GM21737 (cell line): ENCODE measurements at regions not wholly inside any gene's neighbourhood (a gene's known extent, or its start where the extent isn't known, plus 50 kb on each side); places are given as distances from the start of the nearest gene placed in this dataset.
"Not testable (repeated sequence)": the region's sequence is repeated elsewhere in the genome, so short reads cannot be mapped to it uniquely, and the experiment has no call there.

ENCODE experiments used
- ATAC-seq: cut with Tn5 transposase; IDR thresholded peaks from one replicate; pipeline ENCODE4 v1.9.1; 2021; ENCODE audit warnings: mild to moderate bottlenecking, moderate library complexity; ENCODE audit not compliant: unreplicated experiment

- ATAC-seq: not testable (repeated sequence)
Observed at GRCh38 chr7:66456431-66456830, 172.2 kb upstream of the KCTD7 start.

- ATAC-seq: not testable (repeated sequence)
Observed at GRCh38 chr7:66458991-66459390, 169.7 kb upstream of the KCTD7 start.

- ATAC-seq: not testable (repeated sequence)
Observed at GRCh38 chr7:66459783-66460413, 168.8 kb upstream of the KCTD7 start.

- no peak for ATAC-seq
Observed at GRCh38 chr7:66460921-66461361, 167.7 kb upstream of the KCTD7 start.

- ATAC-seq: not testable (repeated sequence)
Observed at GRCh38 chr7:66461397-66461796, 167.3 kb upstream of the KCTD7 start.

- ATAC-seq: not testable (repeated sequence)
Observed at GRCh38 chr7:66462831-66463230, 165.8 kb upstream of the KCTD7 start.

GRCh38 chr7:66464059-66464458 is 164.6 kb upstream of the KCTD7 start:
- peak; percentile 53 for ATAC-seq

- no peak for ATAC-seq
Observed at GRCh38 chr7:66466081-66466600, 162.5 kb upstream of the KCTD7 start.

- no peak for ATAC-seq
Observed at GRCh38 chr7:66467887-66468286, 160.8 kb upstream of the KCTD7 start.

GRCh38 chr7:66473064-66473463 is 155.6 kb upstream of the KCTD7 start:
- ATAC-seq: not testable (repeated sequence)

- ATAC-seq: no peak
Observed at GRCh38 chr7:66474441-66474840, 154.2 kb upstream of the KCTD7 start.

- ATAC-seq: not testable (repeated sequence)
Observed at GRCh38 chr7:66476056-66476455, 152.6 kb upstream of the KCTD7 start.

GRCh38 chr7:66477822-66478397 is 150.8 kb upstream of the KCTD7 start:
- not testable (repeated sequence) for ATAC-seq

- not testable (repeated sequence) for ATAC-seq
Observed at GRCh38 chr7:66481229-66481628, 147.5 kb upstream of the KCTD7 start.

GRCh38 chr7:66489065-66489464 is 139.6 kb upstream of the KCTD7 start:
- not testable (repeated sequence) for ATAC-seq

- not testable (repeated sequence) for ATAC-seq
Observed at GRCh38 chr7:66489741-66490140, 138.9 kb upstream of the KCTD7 start.

GRCh38 chr7:66490979-66491378 is 137.7 kb upstream of the KCTD7 start:
- not testable (repeated sequence) for ATAC-seq

- not testable (repeated sequence) for ATAC-seq
Observed at GRCh38 chr7:66492405-66492804, 136.3 kb upstream of the KCTD7 start.

GRCh38 chr7:66493235-66494205 is 135.2 kb upstream of the KCTD7 start:
- ATAC-seq: peak; percentile 98

GRCh38 chr7:66497346-66497745 is 131.3 kb upstream of the KCTD7 start:
- no peak for ATAC-seq

GRCh38 chr7:66500087-66500486 is 128.6 kb upstream of the KCTD7 start:
- no peak for ATAC-seq
